ENCODE measurements at regions not wholly inside any gene's neighbourhood (a gene's known extent, or its start where the extent isn't known, plus 50 kb on each side); places are given as distances from the start of the nearest gene placed in this dataset.

DNA sequence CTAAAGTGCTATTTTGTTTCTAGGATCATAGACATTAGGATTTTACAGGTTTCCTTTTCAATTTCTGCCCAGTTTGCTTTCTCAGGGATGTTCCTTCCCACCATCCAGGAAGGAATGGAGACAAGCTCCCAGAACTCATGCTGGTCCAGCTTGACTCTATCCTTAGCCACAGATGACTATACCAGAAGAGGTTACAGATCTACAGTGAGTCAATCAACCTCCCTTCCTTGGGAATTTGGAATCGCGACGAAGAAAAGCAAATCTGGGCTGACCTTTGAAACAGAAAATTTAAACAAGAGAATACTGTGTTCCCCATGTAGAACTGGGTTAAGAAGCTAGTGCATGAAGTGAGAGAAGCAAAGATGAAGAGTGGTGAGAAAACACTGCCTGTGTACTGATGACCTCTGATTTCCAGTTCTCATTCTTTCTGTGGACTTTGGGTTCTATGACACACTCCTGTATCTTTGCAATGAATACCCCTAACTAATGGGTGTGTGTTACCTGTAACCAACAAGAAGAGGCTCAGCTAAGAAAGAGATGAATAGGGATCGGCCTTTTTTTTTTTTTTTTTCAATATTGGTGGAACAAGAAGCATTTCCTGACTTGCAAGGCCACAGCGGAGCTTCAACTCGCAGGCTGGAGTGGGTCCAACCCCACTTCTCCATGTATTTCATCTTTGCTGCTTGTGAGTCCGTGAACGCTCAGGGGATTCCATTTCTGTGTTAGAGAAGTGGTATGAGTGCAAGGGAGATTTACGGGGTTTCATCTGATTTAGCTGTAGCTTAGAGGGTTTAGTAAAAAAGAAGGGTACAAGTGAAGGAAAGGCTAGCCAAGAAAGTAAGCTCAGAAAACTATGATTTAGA, 563.9 kb upstream of the CLINT1 start:
- no peak for TF ChIP-seq EZH2 (IDR thresholded peaks at IDR 0.05; ENCODE audit: insufficient read depth, poor library complexity, severe bottlenecking)
- no peak for TF ChIP-seq EZH2phosphoT487 (IDR thresholded peaks at IDR 0.05; ENCODE audit: insufficient read depth, low read depth)

Measured in GM23248 (cell line).